HepG2 (cell line): ENCODE measurements at regions not wholly inside any gene's neighbourhood (a gene's known extent, or its start where the extent isn't known, plus 50 kb on each side); places are given as distances from the start of the nearest gene placed in this dataset.

Experiments
- PLSCR1 ChIP-seq: sonication (generic); formaldehyde crosslinking; IDR thresholded peaks from 2 replicates; pipeline ENCODE4 v1.5.0; 2020; ENCODE audit warnings: missing genetic modification reagents, mild to moderate bottlenecking, borderline replicate concordance
- ZBTB26 ChIP-seq: IDR thresholded peaks from 2 replicates; pipeline ENCODE4 v1.6.1; 2016; ENCODE audit warnings: missing compliant biosample characterization, missing genetic modification reagents, borderline replicate concordance
- ZNF256 ChIP-seq: sonication (generic); formaldehyde crosslinking; conservative IDR thresholded peaks from 2 replicates; pipeline ENCODE4 v1.4.0; 2020; ENCODE audit warnings: missing genetic modification reagents

DNA sequence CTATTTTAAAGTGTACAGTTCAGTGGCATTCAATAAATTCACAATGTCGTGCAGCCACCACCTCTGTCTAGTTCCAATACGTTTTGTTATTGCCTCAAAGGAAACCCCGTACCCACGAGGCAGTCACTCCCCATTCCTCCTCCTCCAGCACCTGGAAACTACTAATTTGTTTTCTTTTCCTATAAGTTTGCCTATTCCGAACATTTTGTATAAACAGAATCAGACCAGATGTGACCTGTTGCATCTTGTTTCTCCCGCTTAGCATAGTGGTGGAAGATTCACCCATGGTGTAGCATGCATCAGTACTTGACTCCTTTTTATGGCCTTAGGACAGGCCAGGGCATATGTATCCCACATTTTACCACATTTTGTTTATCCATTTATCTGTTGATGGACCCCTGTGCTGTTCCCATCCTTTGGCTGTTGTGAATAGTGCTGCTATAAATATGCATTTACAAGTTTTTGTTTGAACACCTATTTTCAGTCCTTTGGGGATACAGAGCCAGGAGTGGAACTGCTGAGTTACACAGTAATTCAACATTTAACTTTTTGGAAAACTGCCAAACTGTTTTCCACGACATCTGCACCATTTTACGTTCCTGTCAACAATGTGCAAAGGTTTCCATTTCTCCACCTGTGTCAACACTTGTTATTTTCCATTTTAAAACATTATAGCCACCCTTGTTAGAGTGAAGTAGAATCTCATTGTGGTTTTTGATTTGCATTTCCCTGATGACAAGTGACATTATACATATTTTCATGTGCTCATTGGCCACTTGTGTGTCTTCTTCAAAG is 57.8 kb upstream of the STX18 start:
- no peak for TF ChIP-seq ZNF256 (CRISPR knock-in tag)
- no peak for TF ChIP-seq ZBTB26 (CRISPR knock-in tag)
- TF ChIP-seq PLSCR1 (CRISPR knock-in tag) = no peak
